ENCODE measurements at regions not wholly inside any gene's neighbourhood (a gene's known extent, or its start where the extent isn't known, plus 50 kb on each side); places are given as distances from the start of the nearest gene placed in this dataset.

GRCh38 chr5:39825301-39825700, 400.5 kb upstream of the DAB2 start:
- TF ChIP-seq CTCF (IDR thresholded peaks at IDR 0.05): no peak
- no peak for TF ChIP-seq POLR2A (IDR thresholded peaks at IDR 0.05)

All from heart left ventricle (tissue), 13 donors.